Brain microvascular endothelial cell (primary cell): ENCODE measurements at regions not wholly inside any gene's neighbourhood (a gene's known extent, or its start where the extent isn't known, plus 50 kb on each side); places are given as distances from the start of the nearest gene placed in this dataset.
A peak's percentile ranks its signal among the peaks of the same experiment; 100 is the strongest.

Experiments
- DNase-seq: peaks from one replicate; pipeline ENCODE4 v3.0.0-alpha.2; 2020
- H3K27ac ChIP-seq: fragments of 250-450 bp; sonication (Bioruptor Pico); 2 replicates; pipeline ENCODE4 v1.5.1; 2020; ENCODE audit warnings: mild to moderate bottlenecking, moderate library complexity
- H3K27me3 ChIP-seq: fragments of 250-450 bp; sonication (Bioruptor Pico); replicated peaks from 2 replicates; pipeline ENCODE4 v1.5.1; 2020; ENCODE audit warnings: mild to moderate bottlenecking
- H3K36me3 ChIP-seq: fragments of 250-450 bp; sonication (Bioruptor Pico); replicated peaks from 2 replicates; pipeline ENCODE4 v1.5.1; 2020; ENCODE audit warnings: mild to moderate bottlenecking
- H3K4me3 ChIP-seq: 2 replicates; pipeline ENCODE4 v1.5.1; 2011; ENCODE audit warnings: low read depth, mild to moderate bottlenecking, control low read depth, low read length, moderate library complexity
- CTCF ChIP-seq: IDR thresholded peaks from 2 replicates; pipeline ENCODE4 v1.5.1; 2011; ENCODE audit warnings: low read depth, mild to moderate bottlenecking, moderate library complexity, low read length, control low read depth, inconsistent platforms; ENCODE audit errors: missing control alignments
- in situ Hi-C: cut with HindIII; loops from 2 replicates; pipeline ENCODE4 v1.10.0; 2017; ENCODE audit warnings: low sequenced_read_pairs, low pct_ligation_motif_present

- Histone ChIP-seq H3K27me3 (no peaks in the 10 kb centered on the region), H3K27ac (no peak overlapping the region), H3K36me3 (no peaks in the 10 kb centered on the region), H3K4me3 (no peak overlapping the region)
- in situ Hi-C loops = no loop called here
- no peak for DNase-seq
- no peak for TF ChIP-seq CTCF
These were observed 1304.5 kb upstream of the GBE1 start for GRCh38 chr3:83065851-83066460.

- Histone ChIP-seq H3K36me3 (no peaks in the 10 kb centered on the region), H3K27ac (no peak overlapping the region), H3K4me3 (no peak overlapping the region), H3K27me3 (no peaks in the 10 kb centered on the region)
- no peak for TF ChIP-seq CTCF
- in situ Hi-C loops = no loop called here
- DNase-seq = peak; percentile 23
These were observed 1302.0 kb upstream of the GBE1 start for GRCh38 chr3:83063446-83063845.

- no peak for DNase-seq
- in situ Hi-C loops = no loop called here
- TF ChIP-seq CTCF = no peak
- Histone ChIP-seq H3K27me3 (no peaks in the 10 kb centered on the region), H3K27ac (no peak overlapping the region), H3K4me3 (no peak overlapping the region), H3K36me3 (no peaks in the 10 kb centered on the region)
These were observed 1287.1 kb upstream of the GBE1 start for GRCh38 chr3:83048556-83048955.

- H3K27me3 ChIP-seq = no peaks in the 10 kb centered on the region
- TF ChIP-seq CTCF = no peak
- no peaks in the 10 kb centered on the region for H3K36me3 ChIP-seq
- DNase-seq = peak; percentile 20
- no peak overlapping the region for H3K4me3 ChIP-seq
- in situ Hi-C loops = no loop called here
- H3K27ac ChIP-seq = no peak overlapping the region
These were observed 1278.0 kb upstream of the GBE1 start for GRCh38 chr3:83039422-83039821.

- H3K27ac ChIP-seq = no peak overlapping the region
- TF ChIP-seq CTCF = no peak
- in situ Hi-C loops = no loop called here
- no peak overlapping the region for H3K4me3 ChIP-seq
- DNase-seq = no peak
- H3K36me3 ChIP-seq = no peaks in the 10 kb centered on the region
- H3K27me3 ChIP-seq = no peaks in the 10 kb centered on the region
These were observed 1274.2 kb upstream of the GBE1 start for GRCh38 chr3:83035704-83036010.
